Fibroblast of lung (primary cell): ENCODE measurements at regions not wholly inside any gene's neighbourhood (a gene's known extent, or its start where the extent isn't known, plus 50 kb on each side); places are given as distances from the start of the nearest gene placed in this dataset.

Experiments used
- CTCF ChIP-seq, 2 donors: IDR thresholded peaks in 1 of 2; conservative IDR thresholded peaks in 1 of 2; 1 replicate in 1 of 2; 2 replicates in 1 of 2; pipeline ENCODE4 v1.5.1; 2011 to 2012; ENCODE audit warnings: low read length in 2 of 2, control low read depth in 1 of 2, inconsistent platforms in 1 of 2, low read depth in 1 of 2, mild to moderate bottlenecking in 1 of 2
- EZH2 ChIP-seq: IDR thresholded peaks from 2 replicates; pipeline ENCODE4 v1.5.1; 2012; ENCODE audit warnings: low read length, control low read depth, mild to moderate bottlenecking; ENCODE audit errors: missing control alignments

GRCh38 chr22:49235463-49236300 lies 592.0 kb downstream of the BRD1 start:
- TF ChIP-seq CTCF (conservative IDR thresholded peaks at IDR 0.05 in 1 of 2, IDR thresholded peaks at IDR 0.05 in 1 of 2; ENCODE audit: low read depth in 1 of 2, low read length in 2 of 2) (no peak), EZH2 (no peak)
